Thymus (tissue), 11 donors: ENCODE measurements at regions not wholly inside any gene's neighbourhood (a gene's known extent, or its start where the extent isn't known, plus 50 kb on each side); places are given as distances from the start of the nearest gene placed in this dataset.

ENCODE experiments used
- DNase-seq, 9 donors: peaks; one replicate each; pipeline ENCODE4 v3.0.0-alpha.2; 2013; ENCODE audit warnings: low spot score in 9 of 9, low read depth in 6 of 9, missing footprints in 1 of 9
- H3K27ac ChIP-seq, 2 donors: one replicate each; pipeline ENCODE4 v1.5.1; 2013; ENCODE audit warnings: control low read depth in 1 of 2, low read depth in 1 of 2, low read length in 1 of 2, mild to moderate bottlenecking in 1 of 2, moderate library complexity in 1 of 2
- H3K27me3 ChIP-seq, 2 donors: one replicate each; pipeline ENCODE4 v1.5.1; 2013; ENCODE audit warnings: low read length in 1 of 2; ENCODE audit not compliant: control insufficient read depth in 2 of 2, insufficient read depth in 1 of 2
- H3K36me3 ChIP-seq, 2 donors: one replicate each; pipeline ENCODE4 v1.5.1; 2013; ENCODE audit warnings: low read length in 1 of 2, mild to moderate bottlenecking in 1 of 2, moderate library complexity in 1 of 2; ENCODE audit not compliant: control insufficient read depth in 2 of 2, insufficient read depth in 2 of 2
- H3K4me1 ChIP-seq, 2 donors: one replicate each; pipeline ENCODE4 v1.5.1; 2013; ENCODE audit warnings: low read length in 2 of 2; ENCODE audit not compliant: control insufficient read depth in 2 of 2, insufficient read depth in 2 of 2
- H3K4me3 ChIP-seq, 2 donors: one replicate each; pipeline ENCODE4 v1.5.1; 2013; ENCODE audit warnings: low read length in 2 of 2, control low read depth in 1 of 2, mild to moderate bottlenecking in 1 of 2
- H3K9me3 ChIP-seq, 2 donors: one replicate each; pipeline ENCODE4 v1.5.1; 2013; ENCODE audit warnings: low read length in 1 of 2, mild to moderate bottlenecking in 1 of 2; ENCODE audit not compliant: control insufficient read depth in 2 of 2, insufficient read depth in 1 of 2
- WGBS: extraction: QIAGEN DNeasy Blood & Tissue Kit; methylation state at CpG from one replicate; pipeline ENCODE4 v1.1.7; 2013; 5-methylcytosine and 5-hydroxymethylcytosine counted together
- donor health status: healthy.

DNA sequence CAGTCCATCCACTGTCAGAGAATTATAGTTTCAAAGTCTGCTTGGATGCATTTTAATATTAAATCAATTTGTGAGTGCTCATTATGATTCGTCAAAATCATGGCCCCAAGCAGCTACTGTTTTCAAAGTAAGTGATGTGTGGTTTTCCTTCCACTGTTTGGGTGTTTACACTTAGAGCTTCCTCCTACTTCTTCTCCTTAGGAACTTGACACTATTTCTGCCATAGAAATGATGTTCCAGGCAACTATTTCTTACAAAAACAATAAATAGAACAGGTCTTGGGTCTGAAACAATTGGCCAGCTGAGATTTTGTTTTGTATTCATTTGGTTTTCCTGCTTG, 132.8 kb upstream of the RAI14 start:
- Histone ChIP-seq H3K27ac (no peak overlapping the region), H3K36me3 (no peaks in the 10 kb centered on the region), H3K9me3 (no peaks in the 10 kb centered on the region), H3K4me3 (no peak overlapping the region), H3K27me3 (no peaks in the 10 kb centered on the region), H3K4me1 (no peaks in the 10 kb centered on the region)
- WGBS: 5% methylated on average over 1 of the region's 1 CpG
- DNase-seq: peak in 1 of 9 donors; percentile 4

DNA sequence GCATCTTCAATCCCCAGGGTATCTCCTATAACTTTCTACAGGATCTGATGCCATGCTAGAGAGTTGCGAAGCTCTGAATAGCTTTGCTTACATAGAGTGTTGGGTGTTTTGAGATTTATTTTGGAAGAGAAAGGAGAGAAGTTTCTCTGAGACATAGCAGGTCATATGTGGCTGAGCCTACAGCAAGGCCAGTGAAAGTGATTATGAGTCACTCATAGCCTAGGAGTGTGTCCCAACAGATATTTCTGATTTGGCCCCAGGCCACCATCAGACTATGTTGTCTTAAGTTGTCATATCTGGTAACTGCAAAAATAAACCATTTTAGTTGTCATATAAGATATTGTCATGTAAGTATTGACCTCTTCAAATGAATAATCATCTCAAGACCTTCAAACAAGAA, 132.0 kb upstream of the RAI14 start:
- WGBS: 96% methylated on average over 1 of the region's 1 CpG
- Histone ChIP-seq H3K27me3 (no peaks in the 10 kb centered on the region), H3K4me1 (no peaks in the 10 kb centered on the region), H3K4me3 (no peak overlapping the region), H3K27ac (no peak overlapping the region), H3K36me3 (no peaks in the 10 kb centered on the region), H3K9me3 (no peaks in the 10 kb centered on the region)
- no peak for DNase-seq

DNA sequence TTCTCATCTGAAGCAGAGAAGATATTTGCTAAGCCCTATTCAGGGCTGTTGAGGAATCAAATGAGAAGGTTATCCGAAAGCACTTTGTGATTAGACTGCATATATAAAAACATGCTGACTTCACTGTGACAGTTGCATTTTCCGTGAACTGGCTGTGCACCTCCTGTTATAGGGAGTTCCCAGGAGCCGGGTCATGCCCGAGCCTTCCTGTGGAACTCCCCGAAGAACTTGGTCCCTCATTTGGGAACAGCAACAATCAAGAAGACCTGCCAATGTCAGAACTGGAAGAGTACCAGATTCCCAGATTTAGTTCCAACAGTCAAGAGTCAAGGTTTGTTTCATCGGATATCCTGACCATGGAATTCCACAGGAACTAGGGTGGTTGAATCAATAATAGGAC, 130.4 kb upstream of the RAI14 start:
- DNase-seq: no peak
- Histone ChIP-seq H3K36me3 (no peaks in the 10 kb centered on the region), H3K4me3 (no peak overlapping the region), H3K27me3 (no peaks in the 10 kb centered on the region), H3K27ac (no peak overlapping the region), H3K4me1 (no peaks in the 10 kb centered on the region), H3K9me3 (no peaks in the 10 kb centered on the region)
- WGBS: 86% methylated on average over 6 of the region's 6 CpGs

DNA sequence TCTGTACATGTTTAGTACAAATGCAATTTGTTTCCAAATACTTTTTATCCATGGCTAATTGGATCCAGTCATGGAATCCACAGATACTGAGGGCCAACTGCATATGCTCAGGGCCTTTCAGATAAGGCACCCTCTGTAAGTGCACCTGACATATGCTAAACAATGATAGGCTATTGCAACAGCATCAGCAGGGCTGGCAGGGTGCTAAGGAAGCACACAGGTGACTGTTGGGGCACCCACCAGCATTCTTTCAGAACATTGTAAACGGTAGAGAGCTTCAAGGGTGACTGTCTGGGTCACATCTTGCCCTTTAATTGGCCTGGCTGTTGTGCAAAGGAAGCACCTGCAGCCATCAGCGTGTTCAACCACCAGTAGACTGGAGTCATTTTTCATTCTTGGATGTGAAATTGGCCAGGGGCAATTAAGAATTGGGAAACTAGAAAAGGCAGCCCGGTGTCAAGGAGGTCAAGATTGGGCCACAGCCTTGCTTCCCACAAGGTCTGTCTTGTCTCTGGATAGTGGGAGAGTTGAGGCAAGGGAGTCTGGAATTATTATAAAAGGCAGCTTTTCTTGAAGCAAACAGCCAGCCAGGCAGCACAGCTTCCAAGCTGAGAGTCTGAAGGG, 129.3 kb upstream of the RAI14 start:
- Histone ChIP-seq H3K4me3 (no peak overlapping the region), H3K4me1 (no peaks in the 10 kb centered on the region), H3K27me3 (no peaks in the 10 kb centered on the region), H3K9me3 (no peaks in the 10 kb centered on the region), H3K36me3 (no peaks in the 10 kb centered on the region), H3K27ac (no peak overlapping the region)
- WGBS: 9% methylated on average over 3 of the region's 3 CpGs
- DNase-seq: no peak

DNA sequence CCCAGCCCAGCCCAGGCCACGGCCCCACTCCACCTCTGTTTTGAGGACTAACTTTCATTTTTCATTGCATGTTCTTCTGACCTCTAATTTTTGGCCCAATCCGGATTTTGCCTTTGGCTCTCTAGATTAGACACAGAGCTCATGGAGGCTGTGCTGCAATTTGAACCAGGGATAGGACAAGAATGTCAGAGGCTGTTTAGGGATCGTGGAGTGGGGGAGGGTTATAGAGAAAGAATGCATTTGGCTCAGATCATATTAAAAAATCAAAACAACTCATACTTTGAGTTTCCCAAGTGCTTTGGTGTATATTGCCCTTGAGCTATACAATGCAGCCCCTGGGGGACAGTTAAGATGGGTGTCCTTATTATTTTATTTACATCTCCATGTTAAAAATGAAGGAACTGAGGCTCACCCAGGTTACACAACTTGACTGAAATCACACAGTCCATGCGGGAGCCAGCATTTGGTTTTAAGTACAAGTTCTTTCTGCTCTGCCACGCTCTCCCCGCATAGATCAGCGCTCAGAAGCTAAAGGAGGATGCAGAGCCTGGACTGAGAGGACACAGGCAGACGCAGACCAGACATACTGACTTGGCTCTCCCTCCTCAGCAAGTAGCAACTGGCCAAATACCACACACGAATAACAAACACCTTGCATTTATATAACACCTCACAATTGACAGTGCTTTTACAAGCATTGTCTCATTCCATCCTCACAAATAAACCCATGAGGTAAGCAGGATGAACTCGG, 126.4 kb upstream of the RAI14 start:
- Histone ChIP-seq H3K4me3 (no peak overlapping the region), H3K36me3 (no peaks in the 10 kb centered on the region), H3K9me3 (no peaks in the 10 kb centered on the region), H3K4me1 (peaks cover 0 to 5% of the 10 kb centered on the region in 2 donors), H3K27ac (peak overlapping the region in 1 of 2 donors; percentile 46), H3K27me3 (no peaks in the 10 kb centered on the region)
- WGBS: 93% methylated on average over 10 of the region's 10 CpGs
- DNase-seq: no peak

DNA sequence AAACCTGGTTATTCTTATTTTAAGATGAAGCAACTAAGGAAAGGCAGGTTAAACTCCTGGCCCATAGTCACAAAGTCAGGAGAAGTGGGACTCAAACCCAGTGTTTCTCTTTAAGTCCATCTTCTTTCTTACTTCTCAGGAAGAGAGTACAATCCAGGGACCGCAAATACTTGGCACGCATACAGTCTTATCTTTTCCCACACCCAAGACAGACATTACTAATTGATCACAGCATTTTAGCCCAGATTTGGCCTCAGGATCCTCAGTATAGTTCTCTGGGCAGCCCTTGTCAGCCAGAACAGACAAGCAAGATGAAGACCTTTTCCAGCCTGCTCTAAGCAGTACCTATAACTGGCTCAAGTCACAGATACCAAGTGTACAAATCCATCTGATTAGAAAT, 125.5 kb upstream of the RAI14 start:
- Histone ChIP-seq H3K4me1 (peaks cover 0 to 5% of the 10 kb centered on the region in 2 donors), H3K4me3 (no peak overlapping the region), H3K36me3 (no peaks in the 10 kb centered on the region), H3K27ac (no peak overlapping the region), H3K27me3 (no peaks in the 10 kb centered on the region), H3K9me3 (no peaks in the 10 kb centered on the region)
- 93% methylated on average over 2 of the region's 2 CpGs for WGBS
- no peak for DNase-seq

DNA sequence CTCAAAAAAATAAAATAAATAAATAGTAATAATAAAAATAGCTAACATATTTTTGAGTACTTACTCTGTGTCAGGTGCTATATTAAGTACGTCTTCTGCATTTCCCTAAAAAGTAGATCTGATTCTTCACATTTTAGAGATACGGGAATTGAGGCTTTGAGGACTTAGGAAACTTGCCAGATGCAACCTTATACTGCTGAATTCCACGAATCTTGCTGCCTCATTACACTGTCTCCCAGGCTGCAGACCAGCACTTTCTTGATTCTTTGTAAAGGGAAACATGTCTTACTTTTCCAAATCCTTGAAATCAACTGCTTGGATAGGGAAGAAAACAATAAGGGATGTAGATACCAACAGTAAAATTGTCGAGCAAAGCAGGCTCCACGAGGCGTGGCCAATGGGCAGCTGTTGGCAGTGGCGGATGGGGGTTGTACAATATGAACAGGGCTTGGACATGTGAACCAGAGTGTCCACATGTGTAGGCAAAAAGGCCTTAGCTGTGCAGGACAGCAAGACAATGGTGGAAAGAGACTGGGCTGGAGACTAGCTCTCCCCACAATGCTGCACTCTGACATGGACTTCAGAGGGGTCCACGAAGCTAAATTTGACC, 124.3 kb upstream of the RAI14 start:
- 83% methylated on average over 8 of the region's 8 CpGs for WGBS
- no peak overlapping the region for H3K27ac ChIP-seq
- H3K27me3 ChIP-seq: no peaks in the 10 kb centered on the region
- no peaks in the 10 kb centered on the region for H3K36me3 ChIP-seq
- no peak for DNase-seq
- no peak overlapping the region for H3K4me3 ChIP-seq
- peaks cover 0 to 5% of the 10 kb centered on the region in 2 donors for H3K4me1 ChIP-seq
- H3K9me3 ChIP-seq: no peaks in the 10 kb centered on the region

DNA sequence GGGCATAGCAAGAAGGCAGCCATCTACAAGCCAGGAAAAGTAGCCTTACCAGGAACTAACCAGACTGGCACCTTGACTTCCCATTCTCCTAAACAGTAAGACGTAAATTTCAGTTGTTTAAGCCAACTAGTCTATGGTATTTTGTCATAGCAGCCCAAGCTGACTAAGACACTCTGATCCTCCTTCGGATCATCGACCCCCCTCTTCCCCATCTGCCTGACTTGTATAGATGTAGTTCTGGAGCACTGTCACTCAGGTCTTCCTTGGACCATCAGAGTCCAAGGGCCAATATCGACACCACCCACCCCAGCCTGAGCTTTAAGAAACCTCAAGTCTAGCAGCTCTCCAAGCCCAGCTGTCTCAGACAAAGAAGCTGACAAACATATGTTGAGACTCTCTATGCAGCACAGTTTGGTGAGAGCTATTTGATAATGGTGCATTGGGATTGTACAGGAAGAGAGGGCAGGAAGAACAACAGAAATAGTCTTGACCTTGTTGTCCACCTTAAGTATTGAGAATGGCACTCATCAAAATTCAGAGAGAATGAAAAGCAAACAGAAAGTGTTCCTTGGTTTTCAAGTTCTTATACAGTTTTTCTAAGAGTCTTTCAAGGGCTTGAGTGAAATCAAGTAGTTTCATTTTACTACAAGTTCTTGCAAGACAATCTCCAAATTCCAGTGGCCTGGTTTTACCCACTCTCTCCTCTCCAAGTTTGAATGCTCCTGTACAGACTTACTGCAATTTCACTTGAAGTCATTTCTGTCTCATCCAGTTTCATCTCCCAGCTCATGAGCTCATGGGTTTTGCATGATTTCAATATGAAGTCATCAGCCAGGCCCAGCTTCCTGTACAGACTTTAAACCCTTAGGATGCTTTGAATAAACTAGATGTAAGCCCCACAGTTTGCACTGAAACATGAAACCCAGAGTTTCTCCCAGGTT, 122.3 kb upstream of the RAI14 start:
- Histone ChIP-seq H3K9me3 (no peaks in the 10 kb centered on the region), H3K27ac (peak overlapping the region; percentile 15 to 71), H3K4me1 (peaks cover 0 to 5% of the 10 kb centered on the region in 2 donors), H3K27me3 (no peaks in the 10 kb centered on the region), H3K4me3 (no peak overlapping the region), H3K36me3 (no peaks in the 10 kb centered on the region)
- no peak for DNase-seq
- 80% methylated on average over 4 of the region's 4 CpGs for WGBS
